ENCODE measurements at regions not wholly inside any gene's neighbourhood (a gene's known extent, or its start where the extent isn't known, plus 50 kb on each side); places are given as distances from the start of the nearest gene placed in this dataset.

- H3K27me3 ChIP-seq (ENCODE audit: insufficient read depth, low read length): no peaks in the 10 kb centered on the region
- no peak overlapping the region for H3K18ac ChIP-seq (ENCODE audit: insufficient read length, low read depth, low read length)
- no peak overlapping the region for H3K4ac ChIP-seq (ENCODE audit: low read depth, low read length)
- no peak overlapping the region for H2BK15ac ChIP-seq (ENCODE audit: low read depth, low read length)
- no peak overlapping the region for H2BK5ac ChIP-seq (ENCODE audit: insufficient read length, low read length)
- H4K20me1 ChIP-seq (ENCODE audit: control insufficient read depth, insufficient read depth, insufficient read length): no peaks in the 10 kb centered on the region
- H2AFZ ChIP-seq (ENCODE audit: low read length): no peak overlapping the region
- no peak overlapping the region for H3K23ac ChIP-seq (ENCODE audit: insufficient read length, low read depth, low read length)
- H3T11ph ChIP-seq (ENCODE audit: low read length): no peak overlapping the region
- no peaks in the 10 kb centered on the region; a peak in 1 of 7 replicates for H3K36me3 Mint-ChIP-seq (ENCODE audit: insufficient read depth in 1 of 3, low read depth in 3 of 3)
- peak overlapping the region in 1 of 3 experiments; percentile 76; a peak in 2 of 7 replicates for H3K27ac Mint-ChIP-seq
- no peak overlapping the region for H2BK12ac ChIP-seq (ENCODE audit: insufficient read length, low read depth, low read length)
- no peaks in the 10 kb centered on the region for H3K9me3 Mint-ChIP-seq
- H3K27ac ChIP-seq (ENCODE audit: insufficient read length, low read depth, low read length): no peak overlapping the region
- no peak overlapping the region for H3K14ac ChIP-seq (ENCODE audit: insufficient read depth, low read length)
- no peak overlapping the region for H4K8ac ChIP-seq (replicated peaks; ENCODE audit: insufficient read length, low read depth, low read length)
- H3K9ac ChIP-seq (ENCODE audit: extremely low read depth, insufficient read length, low read length): no peak overlapping the region
- H3K27me3 Mint-ChIP-seq (ENCODE audit: low read depth): no peaks in the 10 kb centered on the region
- DNase-seq: no peak
- no peak overlapping the region for H3K4me2 ChIP-seq (ENCODE audit: insufficient read depth, insufficient read length, low read length)
- no CpG with 5 or more reads among the region's 4 CpGs for WGBS (ENCODE audit: extremely low coverage, insufficient read length, low lambda C conversion rate)
- no peak overlapping the region for H3K56ac ChIP-seq (ENCODE audit: insufficient read length, low read depth, low read length)
- no peak overlapping the region for H4K91ac ChIP-seq (ENCODE audit: insufficient read length, low read depth, low read length)
- H3K4me1 Mint-ChIP-seq: peaks cover 23 to 24% of the 10 kb centered on the region in 2 experiments
- no peak overlapping the region for H3K4me3 Mint-ChIP-seq
- H3K4me1 ChIP-seq (ENCODE audit: insufficient read depth, low read length): no peaks in the 10 kb centered on the region
- no peak overlapping the region for H2BK20ac ChIP-seq (ENCODE audit: low read depth, low read length, poor library complexity, severe bottlenecking)
- TF ChIP-seq CTCF (conservative IDR thresholded peaks at IDR 0.05): no peak
- H3K23me2 ChIP-seq (ENCODE audit: insufficient read length, low read depth, low read length, poor library complexity, severe bottlenecking): no peaks in the 10 kb centered on the region
- no peaks in the 10 kb centered on the region for H3K9me3 ChIP-seq (ENCODE audit: control insufficient read depth, low read depth, low read length)
- no peaks in the 10 kb centered on the region for H3K79me1 ChIP-seq (ENCODE audit: insufficient read depth, low read depth, low read length, poor library complexity, severe bottlenecking)
- no peaks in the 10 kb centered on the region for H3K79me2 ChIP-seq (ENCODE audit: insufficient read depth, low read length)
- H4K5ac ChIP-seq (ENCODE audit: insufficient read length, low read depth, low read length): no peak overlapping the region
- no peak overlapping the region for H2AK5ac ChIP-seq (ENCODE audit: insufficient read length, low read length)
- H2BK120ac ChIP-seq (ENCODE audit: low read depth, low read length, poor library complexity, severe bottlenecking): no peak overlapping the region
Observed at GRCh38 chr1:200351425-200351824, 58.4 kb downstream of the ZNF281 start.

All from H9 (cell line).